PC-3 (cell line): ENCODE measurements at regions not wholly inside any gene's neighbourhood (a gene's known extent, or its start where the extent isn't known, plus 50 kb on each side); places are given as distances from the start of the nearest gene placed in this dataset.

ENCODE experiments used
- CTCF ChIP-seq: fragments of 300-600 bp; sonication (generic); conservative IDR thresholded peaks from 2 replicates; pipeline ENCODE4 v1.5.1; 2017; ENCODE audit warnings: antibody characterized with exemption, low read depth, mild to moderate bottlenecking, low read length
- EZH2 ChIP-seq: fragments of 300-600 bp; sonication (generic); IDR thresholded peaks from one replicate; pipeline ENCODE4 v1.6.1; 2017; ENCODE audit warnings: antibody characterized with exemption, mild to moderate bottlenecking, low read length; ENCODE audit not compliant: unreplicated experiment
- EZH2phosphoT487 ChIP-seq: fragments of 300-600 bp; sonication (generic); IDR thresholded peaks from 2 replicates; pipeline ENCODE4 v1.6.1; 2018; ENCODE audit warnings: mild to moderate bottlenecking, antibody characterized with exemption, low read length, borderline replicate concordance

GRCh38 chr10:9294132-9294663 is 1239.7 kb downstream of the GATA3 start:
- no peak for TF ChIP-seq CTCF
- no peak for TF ChIP-seq EZH2phosphoT487
- no peak for TF ChIP-seq EZH2
